Activated T-cell treated with anti-CD3 and anti-CD28 coated beads for 48 hours (primary cell): ENCODE measurements at regions not wholly inside any gene's neighbourhood (a gene's known extent, or its start where the extent isn't known, plus 50 kb on each side); places are given as distances from the start of the nearest gene placed in this dataset.

Source experiments
- DNase-seq: peaks from one replicate; pipeline ENCODE4 v3.0.0-alpha.2; 2020; ENCODE audit warnings: low read depth

DNA sequence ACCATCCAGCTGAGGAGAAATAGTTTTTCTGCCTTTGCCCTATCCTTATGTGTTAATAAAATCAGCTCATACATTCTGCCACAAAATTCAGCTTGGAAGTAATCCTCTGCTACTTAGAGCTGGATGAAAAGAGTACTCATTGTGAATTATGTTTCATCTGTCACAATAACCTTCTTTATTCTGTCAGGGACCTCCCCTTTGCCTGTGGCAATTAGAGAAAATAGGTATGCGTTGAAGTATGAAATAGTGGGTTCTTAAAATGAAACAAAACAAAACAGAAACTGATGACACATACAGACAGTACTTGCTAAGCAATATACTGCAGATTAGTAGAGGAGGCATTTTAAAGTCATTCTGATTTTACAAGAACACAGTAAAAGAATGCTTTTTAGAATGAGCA is 578.5 kb downstream of the USP25 start:
- no peak for DNase-seq

DNA sequence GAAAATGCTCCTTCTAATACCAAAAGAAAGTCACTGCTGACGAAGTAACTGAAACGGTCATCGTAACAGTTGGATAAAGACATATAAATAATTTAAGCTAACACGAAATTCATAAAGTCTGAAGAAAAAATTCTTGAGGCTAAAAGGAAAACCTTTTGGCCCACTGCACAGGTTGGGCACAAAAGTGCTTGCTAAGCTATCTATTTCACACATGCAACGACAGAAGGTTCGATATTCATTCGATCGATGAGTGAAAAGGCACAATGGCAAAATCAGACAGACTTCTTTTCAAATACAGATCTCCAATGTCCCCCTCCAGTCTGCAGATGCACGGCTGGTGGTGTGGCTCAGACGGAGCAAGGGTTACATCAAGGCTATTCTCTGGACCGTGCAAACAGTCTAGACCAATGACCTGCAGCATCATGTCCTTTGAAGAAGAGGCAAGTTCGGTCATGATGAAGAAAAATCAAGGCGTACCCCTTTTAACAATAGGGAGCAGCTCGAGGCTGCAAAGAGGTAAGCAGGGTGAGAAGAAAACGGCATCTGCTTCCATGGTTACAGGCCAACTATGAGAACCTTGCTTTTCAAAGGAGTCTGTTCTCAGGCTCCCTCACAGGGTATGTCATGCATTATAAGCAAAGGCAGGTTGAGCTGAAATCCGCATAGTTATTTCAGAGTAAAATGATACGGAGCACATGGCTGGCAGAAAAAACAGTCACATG is 579.6 kb downstream of the USP25 start:
- DNase-seq = no peak

- DNase-seq = no peak
Measured at GRCh38 chr21:16310176-16310575, 580.4 kb downstream of the USP25 start.

- no peak for DNase-seq
Measured at GRCh38 chr21:16311229-16311628, 581.4 kb downstream of the USP25 start.

DNA sequence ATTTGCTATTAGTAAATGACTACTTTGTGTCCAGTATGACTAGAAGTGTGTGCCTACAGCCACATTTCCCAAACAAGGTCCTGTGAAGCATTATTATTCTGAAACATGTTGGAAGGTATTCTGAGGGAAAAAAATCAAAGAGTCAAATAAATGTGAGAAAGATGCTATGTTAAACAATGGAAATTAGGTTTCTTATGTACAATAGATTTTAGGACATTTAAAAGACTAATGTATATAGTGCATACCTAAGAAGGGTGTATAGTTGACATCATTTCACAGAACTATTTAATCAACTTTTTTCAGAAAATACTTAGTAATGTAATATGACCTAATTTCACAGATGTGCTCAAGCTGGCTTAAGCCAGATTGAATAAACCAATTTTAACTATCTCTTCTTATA is 582.5 kb downstream of the USP25 start:
- no peak for DNase-seq

DNA sequence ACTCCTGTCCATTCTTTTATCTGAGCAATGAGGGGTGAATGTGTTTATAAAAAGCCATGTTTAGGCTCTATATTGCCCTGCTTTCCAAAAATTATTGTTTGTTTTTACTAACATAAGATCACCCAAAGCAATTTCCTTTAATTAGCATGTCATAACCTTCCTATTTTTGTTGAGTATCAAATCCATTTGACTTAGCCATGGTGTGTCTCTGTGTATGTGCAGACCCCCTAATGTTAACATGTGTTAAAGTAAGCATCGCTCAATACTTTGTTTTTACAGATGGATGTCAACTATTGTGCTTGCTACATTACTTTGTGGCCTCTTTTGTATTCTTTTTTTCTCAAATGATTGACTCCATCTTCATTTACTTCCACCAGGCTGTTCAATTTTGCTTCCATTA is 585.4 kb downstream of the USP25 start:
- no peak for DNase-seq

DNA sequence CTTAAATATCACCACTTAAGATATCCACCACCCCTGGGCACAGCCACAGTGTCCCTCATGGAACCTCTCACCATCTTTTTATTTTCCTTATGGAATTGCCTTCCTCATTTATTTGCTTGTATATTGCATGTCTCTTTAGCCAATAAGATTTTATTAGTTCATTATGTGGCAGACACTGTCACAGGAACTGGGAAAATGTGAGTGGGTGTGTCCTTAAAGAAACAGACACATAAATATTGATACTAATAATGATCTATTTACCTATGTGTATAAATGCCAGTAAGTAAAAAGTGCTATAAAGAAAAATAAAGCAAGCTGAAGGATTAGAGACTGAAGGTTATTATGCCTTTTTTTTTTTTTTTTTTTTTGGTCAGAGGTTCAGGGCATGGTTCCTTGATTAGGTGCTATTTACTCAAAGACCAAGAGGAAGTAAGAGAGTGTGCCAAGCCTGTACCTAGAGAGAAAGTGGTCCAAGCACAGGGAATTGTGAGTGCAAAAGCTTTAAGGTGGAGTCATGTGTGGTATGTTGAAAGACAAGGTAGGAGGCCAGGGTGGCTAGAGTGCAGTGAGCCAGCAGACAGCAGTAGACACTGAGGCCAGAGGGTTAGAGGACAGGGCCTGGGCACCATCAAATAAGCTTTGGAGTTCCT is 589.0 kb downstream of the USP25 start:
- DNase-seq = no peak

- DNase-seq = no peak
Measured at GRCh38 chr21:16320110-16320509, 590.3 kb downstream of the USP25 start.

GRCh38 chr21:16322454-16322853 is 592.7 kb downstream of the USP25 start:
- DNase-seq = no peak

- no peak for DNase-seq
Measured at GRCh38 chr21:16323596-16323995, 593.8 kb downstream of the USP25 start.

- no peak for DNase-seq
Measured at GRCh38 chr21:16324630-16325029, 594.8 kb downstream of the USP25 start.

DNA sequence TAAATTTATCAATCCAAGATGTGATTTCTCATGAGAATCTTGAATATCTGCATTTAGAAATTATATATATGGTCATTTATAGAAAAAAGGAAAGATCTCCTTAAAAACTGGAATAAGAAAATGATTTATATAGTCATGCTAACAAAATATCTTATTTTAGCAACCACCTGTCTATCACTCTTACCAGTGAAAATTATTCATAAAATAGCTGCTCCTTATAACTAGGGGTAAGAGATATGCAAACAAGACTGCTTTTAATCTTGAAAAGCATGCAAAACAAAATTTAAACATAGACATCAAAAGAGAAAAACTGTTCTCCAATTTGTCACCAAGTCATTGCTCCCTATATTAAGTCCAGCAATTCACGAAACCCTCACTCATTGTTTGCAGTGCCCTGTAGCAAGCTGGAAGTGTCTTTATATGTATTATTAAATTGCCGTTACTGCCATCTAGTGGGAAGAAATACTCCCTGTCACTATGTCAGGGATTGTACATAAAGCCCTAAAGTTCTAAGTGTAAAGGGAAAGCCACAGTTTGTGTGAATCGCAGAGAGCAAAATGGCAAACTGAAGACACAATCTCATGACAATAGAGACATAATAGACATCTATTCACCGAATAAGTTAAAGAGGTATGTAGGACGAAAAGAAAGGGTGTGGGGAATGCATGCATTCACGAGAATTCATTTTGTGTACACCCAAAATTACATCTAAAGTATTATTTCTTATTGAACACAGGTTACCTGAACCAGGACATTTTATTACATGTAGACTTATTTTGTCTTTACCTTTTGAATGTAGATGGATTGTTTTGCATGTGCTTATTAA is 600.5 kb downstream of the USP25 start:
- DNase-seq = no peak

GRCh38 chr21:16330908-16331268 is 601.1 kb downstream of the USP25 start:
- no peak for DNase-seq

DNA sequence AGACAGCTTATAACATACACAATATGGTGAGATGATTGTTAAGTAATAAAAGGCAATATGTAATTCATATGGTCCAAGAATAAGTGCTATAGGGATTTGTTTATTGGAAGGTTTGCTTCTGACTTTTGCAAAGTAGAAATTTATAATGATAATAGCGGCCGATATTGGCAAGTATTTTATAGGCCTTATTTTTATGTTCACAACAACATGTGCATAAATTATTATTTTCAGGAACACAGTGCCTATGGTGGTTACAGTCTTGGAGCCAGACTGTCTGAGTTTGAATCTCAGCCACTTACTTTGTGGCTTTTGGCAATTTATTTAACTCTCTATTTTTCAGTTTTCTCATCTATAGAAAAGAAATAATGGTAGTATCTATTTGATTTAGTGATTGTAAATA is 607.5 kb downstream of the USP25 start:
- DNase-seq = no peak

DNA sequence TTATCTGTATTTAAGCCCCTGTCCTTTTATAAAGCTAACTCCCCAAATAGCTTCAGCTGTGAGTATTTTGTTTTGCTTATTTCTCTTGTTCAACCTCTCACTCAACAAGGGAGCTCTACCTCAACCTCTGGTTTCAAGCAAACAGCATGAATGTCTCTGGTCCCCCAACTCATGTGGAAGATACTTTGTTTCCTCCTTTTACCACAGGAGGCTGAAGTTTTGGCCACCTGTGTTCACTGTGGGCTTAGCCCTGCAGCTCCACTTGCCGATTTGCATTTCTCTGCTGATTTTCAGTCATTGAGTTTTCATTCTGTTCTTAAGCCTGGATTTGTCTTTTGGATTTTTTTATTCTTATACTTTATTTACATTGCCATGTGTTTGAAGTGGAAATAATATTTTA is 613.1 kb downstream of the USP25 start:
- DNase-seq = no peak

DNA sequence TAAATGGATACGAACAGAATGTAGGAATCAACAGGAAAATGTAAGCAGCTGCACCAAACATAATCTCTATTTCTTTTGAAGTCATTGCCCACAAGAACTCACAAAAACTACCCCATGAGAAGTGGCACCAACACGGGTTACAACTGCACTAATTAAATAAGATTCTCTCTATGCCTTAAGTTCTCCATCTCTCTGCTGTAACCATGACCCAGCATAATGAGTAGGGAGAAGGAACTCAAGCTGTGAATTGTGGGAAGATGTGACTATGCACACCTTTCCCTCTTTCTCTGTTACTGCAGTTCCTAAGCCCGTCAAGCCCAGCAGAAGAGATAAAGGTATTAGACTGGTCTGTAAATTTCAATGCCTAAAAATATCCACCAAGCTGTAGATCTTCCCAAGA is 614.0 kb downstream of the USP25 start:
- no peak for DNase-seq

DNA sequence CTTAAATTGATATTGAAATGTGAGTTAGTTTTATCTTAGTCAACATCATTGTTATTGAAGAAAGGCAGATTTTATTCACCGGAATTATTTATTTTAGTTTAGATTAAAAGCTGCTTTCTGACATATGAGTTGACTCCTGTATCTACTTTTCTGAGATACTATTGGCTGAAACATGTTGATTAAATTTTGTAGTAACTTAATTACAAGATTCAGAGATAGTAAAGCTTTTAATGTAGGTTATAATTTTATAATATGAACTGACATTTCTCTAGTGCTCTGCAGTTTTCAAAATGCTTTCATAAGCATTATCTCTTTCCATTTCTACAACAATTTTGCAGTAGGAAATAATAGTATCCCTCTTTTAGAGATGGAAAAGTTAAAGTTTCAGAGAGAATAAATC is 616.0 kb downstream of the USP25 start:
- DNase-seq = no peak

- DNase-seq = no peak
Measured at GRCh38 chr21:16347223-16347622, 617.4 kb downstream of the USP25 start.

- DNase-seq = no peak
Measured at GRCh38 chr21:16353764-16354163, 624.0 kb downstream of the USP25 start.

GRCh38 chr21:16357994-16358393 is 628.2 kb downstream of the USP25 start:
- DNase-seq = no peak

DNA sequence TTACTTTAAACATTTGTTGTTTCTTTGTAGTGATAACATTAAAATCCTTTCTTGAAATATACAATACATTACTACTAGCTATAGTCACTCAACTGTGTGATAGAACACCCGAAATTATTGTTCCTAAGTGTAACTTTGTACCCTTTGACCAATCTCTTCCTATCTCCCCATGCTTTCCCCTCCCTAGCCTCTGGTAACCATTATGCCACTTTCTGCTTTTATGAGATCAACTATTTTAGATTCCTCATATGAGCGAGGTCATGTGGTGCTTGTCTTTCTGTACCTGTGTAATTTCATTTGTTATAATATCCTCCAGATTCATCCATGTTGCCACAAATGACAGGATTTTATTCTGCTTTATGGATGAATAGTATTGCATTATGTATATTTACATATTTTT is 629.0 kb downstream of the USP25 start:
- no peak for DNase-seq

DNA sequence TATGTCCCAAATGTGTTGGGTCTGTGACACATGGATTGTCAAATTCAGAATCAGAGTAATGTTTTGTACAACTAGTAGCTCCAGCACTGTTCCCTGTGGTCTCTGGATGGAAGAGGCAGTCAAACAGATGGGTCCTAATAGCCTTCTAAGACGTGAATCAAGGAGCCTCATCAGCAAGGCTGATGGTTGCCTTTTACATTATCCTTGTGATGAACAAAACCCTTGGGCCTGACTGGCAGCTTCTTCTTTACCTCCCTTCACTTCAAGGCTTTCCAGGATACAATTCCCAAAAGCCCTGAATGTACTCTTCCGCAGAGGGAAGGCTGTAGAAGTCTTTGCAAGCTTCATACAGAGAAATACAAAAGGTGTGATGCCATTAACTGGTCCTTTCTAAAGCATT is 633.3 kb downstream of the USP25 start:
- no peak for DNase-seq

GRCh38 chr21:16363518-16363917 is 633.7 kb downstream of the USP25 start:
- no peak for DNase-seq
